ENCODE measurements at regions not wholly inside any gene's neighbourhood (a gene's known extent, or its start where the extent isn't known, plus 50 kb on each side); places are given as distances from the start of the nearest gene placed in this dataset.

GRCh38 chr2:176907341-176907740 lies 305.3 kb upstream of the HNRNPA3 start:
- no peak for TF ChIP-seq CTCF (IDR thresholded peaks at IDR 0.05)
- no peak for TF ChIP-seq POLR2A (IDR thresholded peaks at IDR 0.05)

Data from Peyer's patch (tissue), 4 donors.